ENCODE measurements at regions not wholly inside any gene's neighbourhood (a gene's known extent, or its start where the extent isn't known, plus 50 kb on each side); places are given as distances from the start of the nearest gene placed in this dataset.

- Histone ChIP-seq H3K4me3 (ENCODE audit: extremely low read depth in 1 of 4, insufficient read depth in 2 of 4, low read depth in 3 of 4, low read length in 4 of 4) (no peak overlapping the region), H3K79me2 (ENCODE audit: control insufficient read depth in 1 of 2, insufficient read depth in 2 of 2, low read length in 2 of 2) (no peaks in the 10 kb centered on the region), H3K27ac (ENCODE audit: low read depth, low read length) (no peak overlapping the region), H2BK5ac (ENCODE audit: low read depth, low read length) (no peak overlapping the region), H3K27me3 (replicated peaks in 1 of 4; ENCODE audit: control insufficient read depth in 3 of 4, extremely low read depth in 1 of 4, insufficient read depth in 3 of 4, low read length in 3 of 4) (no peaks in the 10 kb centered on the region), H3K9ac (replicated peaks in 1 of 4; ENCODE audit: extremely low read depth in 1 of 4, low read depth in 3 of 4, low read length in 3 of 4) (no peak overlapping the region), H2BK120ac (replicated peaks; ENCODE audit: low read depth, low read length) (no peak overlapping the region), H2BK12ac (ENCODE audit: low read depth, low read length) (no peak overlapping the region), H2AK5ac (ENCODE audit: low read depth, low read length) (no peak overlapping the region), H4K20me1 (replicated peaks in 1 of 2; ENCODE audit: control insufficient read depth in 1 of 2, insufficient read depth in 2 of 2, low read length in 2 of 2) (no peaks in the 10 kb centered on the region), H3K79me1 (ENCODE audit: low read depth, low read length) (no peaks in the 10 kb centered on the region), H2BK15ac (ENCODE audit: low read length) (no peak overlapping the region), H4K91ac (replicated peaks; ENCODE audit: insufficient read length, low read length) (no peak overlapping the region), H3K9me3 (ENCODE audit: insufficient read depth in 2 of 2, low read depth in 1 of 2, low read length in 1 of 2) (no peaks in the 10 kb centered on the region; a peak in 1 of 4 replicates), H3K4ac (replicated peaks; ENCODE audit: insufficient read length, low read depth, low read length) (no peak overlapping the region), H3K4me2 (ENCODE audit: insufficient read depth in 1 of 2, low read depth in 2 of 2, low read length in 2 of 2) (no peak overlapping the region), H3K4me1 (replicated peaks in 1 of 4; ENCODE audit: control insufficient read depth in 3 of 4, insufficient read depth in 4 of 4, low read length in 3 of 4) (no peaks in the 10 kb centered on the region), H3K23me2 (ENCODE audit: low read depth, low read length) (no peaks in the 10 kb centered on the region), H4K5ac (ENCODE audit: insufficient read length, low read depth, low read length) (no peak overlapping the region), H2AFZ (ENCODE audit: low read length) (peak overlapping the region; percentile 56; the same call in 1 of the 2 replicates), H3K23ac (ENCODE audit: insufficient read length) (no peak overlapping the region), H3K14ac (ENCODE audit: insufficient read length) (no peak overlapping the region), H3K18ac (ENCODE audit: extremely low read depth, low read length) (no peak overlapping the region), H2BK20ac (ENCODE audit: low read length) (no peak overlapping the region), H3K56ac (replicated peaks; ENCODE audit: insufficient read length, low read depth, low read length) (no peak overlapping the region), H3K36me3 (ENCODE audit: control insufficient read depth in 2 of 4, insufficient read depth in 4 of 4, low read length in 3 of 4) (no peaks in the 10 kb centered on the region), H4K8ac (ENCODE audit: extremely low read depth, insufficient read depth, low read length) (no peak overlapping the region)
- POLR2A ChIA-PET (ENCODE audit: partially characterized antibody): no interaction called here
- TF ChIP-seq SIN3A (conservative IDR thresholded peaks at IDR 0.05 in 1 of 2, IDR thresholded peaks at IDR 0.05 in 1 of 2; ENCODE audit: low read depth in 1 of 2, low read length in 2 of 2) (no peak), ZNF274 (IDR thresholded peaks at IDR 0.05; ENCODE audit: borderline replicate concordance, extremely low read depth, low read length) (no peak), CTBP2 (IDR thresholded peaks at IDR 0.05; ENCODE audit: borderline replicate concordance, insufficient read depth, insufficient read length, low read length) (no peak), SAP30 (IDR thresholded peaks at IDR 0.05; ENCODE audit: insufficient read depth, insufficient replicate concordance, low read length) (no peak), RXRA (IDR thresholded peaks at IDR 0.05; ENCODE audit: insufficient read depth, low read depth, low read length) (no peak), ATF2 (IDR thresholded peaks at IDR 0.05; ENCODE audit: low read length) (no peak)
- FAIRE-seq: no peak
- 83% methylated on average over 2 of the region's 2 CpGs; no CpG with 5 or more reads in 1 of the 2 experiments for WGBS, 2 experiments (ENCODE audit: extremely low coverage in 1 of 2, insufficient coverage in 1 of 2, insufficient read length in 1 of 2, insufficient replicate concordance in 2 of 2, low coverage in 1 of 2, low lambda C conversion rate in 2 of 2, missing lambda C conversion rate in 1 of 2)
- CTCF ChIA-PET (ENCODE audit: partially characterized antibody): interaction anchor here (0.9 to 1.6 kb wide), 3 partner anchors 9 to 12 kb away, joined by 3 to 6 read pairs (median 3); no protein-coding TSS in a partner anchor
- DNase-seq (ENCODE audit: low read depth in 1 of 2, low spot score in 2 of 2): no peak
Measured at GRCh38 chr5:29122306-29122705, 2071.2 kb upstream of the CDH6 start.

Data from H1 (cell line).